OCI-LY1 (cell line): ENCODE measurements at regions not wholly inside any gene's neighbourhood (a gene's known extent, or its start where the extent isn't known, plus 50 kb on each side); places are given as distances from the start of the nearest gene placed in this dataset.

Experiments
- H2AFZ ChIP-seq: fragments of 200-600 bp; sonication (generic), shearing (Covaris generic); 2 replicates; pipeline ENCODE4 v1.6.0; 2014; ENCODE audit warnings: antibody characterized with exemption, mild to moderate bottlenecking, low read length
- H3F3A ChIP-seq: fragments of 200-600 bp; sonication (generic), shearing (Covaris generic); 2 replicates; pipeline ENCODE4 v1.6.0; 2014; ENCODE audit warnings: mild to moderate bottlenecking, antibody characterized with exemption, low read length, moderate library complexity; ENCODE audit not compliant: insufficient read depth
- H3K27ac ChIP-seq: fragments of 200-600 bp; sonication (generic); 2 replicates; pipeline ENCODE4 v1.5.1; 2014; ENCODE audit warnings: low read length, mixed run types, mild to moderate bottlenecking, low read depth; ENCODE audit not compliant: poor library complexity, severe bottlenecking
- H3K27me3 ChIP-seq: fragments of 200-600 bp; sonication (generic); 2 replicates; pipeline ENCODE4 v1.6.0; 2014; ENCODE audit warnings: antibody characterized with exemption, mild to moderate bottlenecking, low read length, moderate library complexity; ENCODE audit not compliant: insufficient read depth
- H3K36me3 ChIP-seq: fragments of 200-600 bp; sonication (generic); 2 replicates; pipeline ENCODE4 v1.6.1; 2014; ENCODE audit warnings: mild to moderate bottlenecking, antibody characterized with exemption, low read length, moderate library complexity, mixed read lengths; ENCODE audit not compliant: insufficient read depth
- H3K4me1 ChIP-seq: fragments of 200-600 bp; sonication (generic); 2 replicates; pipeline ENCODE4 v1.5.1; 2014; ENCODE audit warnings: mild to moderate bottlenecking, low read length, moderate library complexity; ENCODE audit not compliant: insufficient read depth, severe bottlenecking
- H3K4me2 ChIP-seq: fragments of 200-600 bp; sonication (generic), shearing (Covaris generic); 2 replicates; pipeline ENCODE4 v1.6.1; 2014; ENCODE audit warnings: low read length
- H3K4me3 ChIP-seq: fragments of 200-600 bp; sonication (generic); 2 replicates; pipeline ENCODE4 v1.5.1; 2014; ENCODE audit warnings: low read length, low read depth, mild to moderate bottlenecking, mixed read lengths; ENCODE audit not compliant: poor library complexity, severe bottlenecking
- H3K79me2 ChIP-seq: fragments of 200-600 bp; shearing (Covaris generic); 2 replicates; pipeline ENCODE4 v1.6.1; 2016; ENCODE audit warnings: mixed run types, low read length, mixed read lengths; ENCODE audit not compliant: insufficient read depth
- H3K9ac ChIP-seq: fragments of 200-600 bp; sonication (generic), shearing (Covaris generic); 2 replicates; pipeline ENCODE4 v1.6.1; 2014; ENCODE audit warnings: mild to moderate bottlenecking, low read length, mixed read lengths
- H3K9me2 ChIP-seq: fragments of 200-600 bp; sonication (generic), shearing (Covaris generic); 2 replicates; pipeline ENCODE4 v1.6.1; 2014; ENCODE audit warnings: low read depth, mild to moderate bottlenecking, low read length, mixed read lengths
- H3K9me3 ChIP-seq: fragments of 200-600 bp; shearing (Covaris generic); 2 replicates; pipeline ENCODE4 v1.6.1; 2014; ENCODE audit warnings: low read length, mixed read lengths
- H4K20me1 ChIP-seq: fragments of 200-600 bp; sonication (generic), shearing (Covaris generic); 2 replicates; pipeline ENCODE4 v1.6.0; 2016; ENCODE audit warnings: mild to moderate bottlenecking, low read length; ENCODE audit not compliant: insufficient read depth
- CTCF ChIP-seq: fragments of 200-600 bp; sonication (generic), shearing (Covaris generic); IDR thresholded peaks from 2 replicates; pipeline ENCODE4 v1.5.1; 2017; ENCODE audit warnings: mild to moderate bottlenecking, antibody characterized with exemption, low read length, moderate library complexity, mixed read lengths
- EZH2 ChIP-seq: fragments of 200-600 bp; sonication (generic), shearing (Covaris generic); IDR thresholded peaks from 2 replicates; pipeline ENCODE4 v1.8.0; 2017; ENCODE audit warnings: borderline replicate concordance, mixed run types, mild to moderate bottlenecking, antibody characterized with exemption, low read length, moderate library complexity, mixed read lengths

- H3K4me2 ChIP-seq = no peak overlapping the region
These were observed 226.8 kb upstream of the DAPK1 start for GRCh38 chr9:87270848-87271234.

GRCh38 chr9:87271696-87272477 is 225.8 kb upstream of the DAPK1 start:
- Histone ChIP-seq H3K27me3 (no peaks in the 10 kb centered on the region), H3K27ac (no peak overlapping the region), H3K9me3 (no peaks in the 10 kb centered on the region), H3K4me1 (no peaks in the 10 kb centered on the region), H3K9me2 (no peaks in the 10 kb centered on the region), H4K20me1 (no peaks in the 10 kb centered on the region), H3F3A (no peaks in the 10 kb centered on the region), H3K4me3 (no peak overlapping the region), H3K79me2 (no peaks in the 10 kb centered on the region), H3K4me2 (no peak overlapping the region), H2AFZ (no peak overlapping the region), H3K9ac (no peak overlapping the region), H3K36me3 (no peaks in the 10 kb centered on the region)
- TF ChIP-seq CTCF = no peak
- TF ChIP-seq EZH2 = no peak

More at GRCh38 chr9:87270848-87271234, 226.8 kb upstream of the DAPK1 start:
- Histone ChIP-seq H3K9ac (no peak overlapping the region), H3K9me3 (no peaks in the 10 kb centered on the region), H3K79me2 (no peaks in the 10 kb centered on the region), H4K20me1 (no peaks in the 10 kb centered on the region), H3K36me3 (no peaks in the 10 kb centered on the region), H3K27me3 (no peaks in the 10 kb centered on the region), H2AFZ (no peak overlapping the region), H3K27ac (no peak overlapping the region), H3K4me1 (no peaks in the 10 kb centered on the region), H3K4me3 (no peak overlapping the region), H3K9me2 (no peaks in the 10 kb centered on the region), H3F3A (no peaks in the 10 kb centered on the region)
- TF ChIP-seq CTCF = no peak
- TF ChIP-seq EZH2 = no peak

GRCh38 chr9:87275047-87275725 is 222.5 kb upstream of the DAPK1 start:
- no peaks in the 10 kb centered on the region for H3K79me2 ChIP-seq
- no peak overlapping the region for H3K4me3 ChIP-seq
- no peaks in the 10 kb centered on the region for H3F3A ChIP-seq
- TF ChIP-seq CTCF (no peak), EZH2 (no peak)
- H3K9me3 ChIP-seq = no peaks in the 10 kb centered on the region
- H3K27ac ChIP-seq = no peak overlapping the region
- no peak overlapping the region for H2AFZ ChIP-seq
- no peak overlapping the region for H3K9ac ChIP-seq
- H3K36me3 ChIP-seq = no peaks in the 10 kb centered on the region
- no peaks in the 10 kb centered on the region for H4K20me1 ChIP-seq
- H3K4me1 ChIP-seq = no peaks in the 10 kb centered on the region
- no peak overlapping the region for H3K4me2 ChIP-seq
- no peaks in the 10 kb centered on the region for H3K9me2 ChIP-seq
- no peaks in the 10 kb centered on the region for H3K27me3 ChIP-seq
